Smooth muscle cell of the brain vasculature (primary cell): ENCODE measurements at regions not wholly inside any gene's neighbourhood (a gene's known extent, or its start where the extent isn't known, plus 50 kb on each side); places are given as distances from the start of the nearest gene placed in this dataset.
A peak's percentile ranks its signal among the peaks of the same experiment; 100 is the strongest.
"Not testable (repeated sequence)": the region's sequence is repeated elsewhere in the genome, so short reads cannot be mapped to it uniquely, and the experiment has no call there.

Experiments
- DNase-seq: peaks from one replicate; pipeline ENCODE4 v3.0.0-alpha.2; 2012; ENCODE audit warnings: low read depth, low spot score

GRCh38 chr15:62502451-62502850 lies 337.4 kb upstream of the C2CD4B start:
- no peak for DNase-seq

GRCh38 chr15:62503451-62503850 lies 338.4 kb upstream of the C2CD4B start:
- no peak for DNase-seq

GRCh38 chr15:62505762-62506161 lies 340.7 kb upstream of the C2CD4B start:
- DNase-seq, result no peak

GRCh38 chr15:62506217-62506805 lies 341.2 kb upstream of the C2CD4B start:
- peak; percentile 72 for DNase-seq

GRCh38 chr15:62509395-62509958 lies 344.4 kb upstream of the C2CD4B start:
- no peak for DNase-seq

- no peak for DNase-seq
Measured at GRCh38 chr15:62510791-62511190, 345.7 kb upstream of the C2CD4B start.

- no peak for DNase-seq
Measured at GRCh38 chr15:62512904-62513303, 347.8 kb upstream of the C2CD4B start.

GRCh38 chr15:62513893-62514292 lies 348.8 kb upstream of the C2CD4B start:
- no peak for DNase-seq

- DNase-seq, result no peak
Measured at GRCh38 chr15:62515696-62516395, 350.8 kb upstream of the C2CD4B start.

GRCh38 chr15:62517541-62517940 lies 352.5 kb upstream of the C2CD4B start:
- no peak for DNase-seq

GRCh38 chr15:62518666-62519065 lies 353.6 kb upstream of the C2CD4B start:
- not testable (repeated sequence) for DNase-seq

GRCh38 chr15:62519900-62520299 lies 354.8 kb upstream of the C2CD4B start:
- DNase-seq, result no peak

GRCh38 chr15:62520887-62521286 lies 355.8 kb upstream of the C2CD4B start:
- DNase-seq, result no peak

GRCh38 chr15:62521396-62521795 lies 356.3 kb upstream of the C2CD4B start:
- no peak for DNase-seq

GRCh38 chr15:62524848-62525247 lies 359.8 kb upstream of the C2CD4B start:
- no peak for DNase-seq

GRCh38 chr15:62527387-62527786 lies 362.3 kb upstream of the C2CD4B start:
- no peak for DNase-seq

- no peak for DNase-seq
Measured at GRCh38 chr15:62528505-62528904, 363.4 kb upstream of the C2CD4B start.

GRCh38 chr15:62532367-62532766 lies 367.3 kb upstream of the C2CD4B start:
- no peak for DNase-seq

- no peak for DNase-seq
Measured at GRCh38 chr15:62533687-62534086, 368.6 kb upstream of the C2CD4B start.

GRCh38 chr15:62534996-62535395 lies 369.9 kb upstream of the C2CD4B start:
- DNase-seq, result no peak

- no peak for DNase-seq
Measured at GRCh38 chr15:62539236-62539635, 374.2 kb upstream of the C2CD4B start.

- DNase-seq, result no peak
Measured at GRCh38 chr15:62541250-62541649, 376.2 kb upstream of the C2CD4B start.

- no peak for DNase-seq
Measured at GRCh38 chr15:62541846-62542245, 376.8 kb upstream of the C2CD4B start.
